GM12872 (cell line): ENCODE measurements at regions not wholly inside any gene's neighbourhood (a gene's known extent, or its start where the extent isn't known, plus 50 kb on each side); places are given as distances from the start of the nearest gene placed in this dataset.

ENCODE experiments used
- CTCF ChIP-seq: IDR thresholded peaks from 3 replicates; pipeline ENCODE4 v1.5.1; 2011; ENCODE audit warnings: low read depth, mild to moderate bottlenecking, low read length, moderate library complexity; ENCODE audit not compliant: insufficient read depth

GRCh38 chr18:73461038-73461779 is 593.4 kb upstream of the NETO1 start:
- no peak for TF ChIP-seq CTCF

- no peak for TF ChIP-seq CTCF
Observed at GRCh38 chr18:73458186-73458964, 590.6 kb upstream of the NETO1 start.

GRCh38 chr18:73456643-73457042 is 588.9 kb upstream of the NETO1 start:
- no peak for TF ChIP-seq CTCF

- TF ChIP-seq CTCF: no peak
Observed at GRCh38 chr18:73452866-73453265, 585.1 kb upstream of the NETO1 start.

GRCh38 chr18:73446502-73446901 is 578.7 kb upstream of the NETO1 start:
- TF ChIP-seq CTCF: no peak

- TF ChIP-seq CTCF: no peak
Observed at GRCh38 chr18:73431620-73432019, 563.8 kb upstream of the NETO1 start.

- TF ChIP-seq CTCF: no peak
Observed at GRCh38 chr18:73421010-73421409, 553.2 kb upstream of the NETO1 start.
